MCF 10A (cell line): ENCODE measurements at regions not wholly inside any gene's neighbourhood (a gene's known extent, or its start where the extent isn't known, plus 50 kb on each side); places are given as distances from the start of the nearest gene placed in this dataset.

Experiments
- BruUV-seq: library from RNA; stranded (reverse); fragments of 400-500 nt; replicated peaks from 2 replicates; lab custom pipeline; 2021; lab: Mats Ljungman, UMichigan
- CTCF ChIA-PET: fragments of 300-600 bp; sonication (Branson Sonifier 250); formaldehyde crosslinking; extraction: SDS; loops from one replicate; lab custom pipeline; 2021; ENCODE audit warnings: antibody characterized with exemption, inconsistent platforms; lab: Yijun Ruan, JAX
- POLR2A ChIA-PET: fragments of 300-600, 350-650 bp; sonication (Branson Sonifier 250); formaldehyde crosslinking; extraction: SDS; loops from one replicate; lab custom pipeline; 2020; ENCODE audit warnings: antibody characterized with exemption, inconsistent platforms; lab: Yijun Ruan, JAX
- DNase-seq: peaks from one replicate; pipeline ENCODE4 v3.0.0-alpha.2; 2018; ENCODE audit not compliant: unreplicated experiment
- H3K27ac Mint-ChIP-seq: one replicate; pipeline ENCODE4 v1.8.0; 2022; ENCODE audit warnings: mild to moderate bottlenecking, low read depth, mixed read lengths; ENCODE audit not compliant: unreplicated experiment
- H3K27me3 Mint-ChIP-seq: one replicate; pipeline ENCODE4 v1.8.0; 2022; ENCODE audit warnings: mixed read lengths; ENCODE audit not compliant: insufficient read depth, unreplicated experiment
- H3K36me3 Mint-ChIP-seq: one replicate; pipeline ENCODE4 v1.8.0; 2022; ENCODE audit warnings: mild to moderate bottlenecking, moderate library complexity, mixed read lengths; ENCODE audit not compliant: insufficient read depth, unreplicated experiment
- H3K4me1 Mint-ChIP-seq: one replicate; pipeline ENCODE4 v1.8.0; 2022; ENCODE audit warnings: mixed read lengths; ENCODE audit not compliant: insufficient read depth, unreplicated experiment
- H3K4me3 Mint-ChIP-seq: one replicate; pipeline ENCODE4 v1.8.0; 2022; ENCODE audit warnings: mild to moderate bottlenecking, moderate library complexity, mixed read lengths; ENCODE audit not compliant: unreplicated experiment
- H3K9me3 Mint-ChIP-seq: one replicate; pipeline ENCODE4 v1.8.0; 2022; ENCODE audit warnings: mixed read lengths; ENCODE audit not compliant: unreplicated experiment
- CTCF ChIP-seq: fragments of 200-600 bp; IDR thresholded peaks from one replicate; pipeline ENCODE4 v1.8.0; 2022; ENCODE audit warnings: antibody characterized with exemption, mild to moderate bottlenecking; ENCODE audit not compliant: unreplicated experiment
- intact Hi-C: fragments of 100-400 bp; cut with micrococcal nuclease; formaldehyde crosslinking; loops from 2 replicates; pipeline ENCODE4 v1.14.1; 2022

GRCh38 chr5:111572561-111572960 is 60.2 kb upstream of the STARD4 start:
- POLR2A ChIA-PET = interaction anchor here (0.6 kb wide), 1 partner anchor 69 kb away, joined by 3 read pairs; no protein-coding TSS in a partner anchor
- Mint-ChIP-seq H3K9me3 (peaks cover 16% of the 10 kb centered on the region), H3K27ac (no peak overlapping the region), H3K4me3 (no peak overlapping the region), H3K36me3 (no peaks in the 10 kb centered on the region), H3K4me1 (no peaks in the 10 kb centered on the region), H3K27me3 (no peaks in the 10 kb centered on the region)
- no TSS peak for BruUV-seq
- DNase-seq = no peak
- intact Hi-C loops = no loop called here
- no peak for TF ChIP-seq CTCF
- CTCF ChIA-PET = no interaction called here

- TF ChIP-seq CTCF = no peak
- H3K4me3 Mint-ChIP-seq = no peak overlapping the region
- no peaks in the 10 kb centered on the region for H3K9me3 Mint-ChIP-seq
- ChIA-PET POLR2A (interaction anchor here (0.5 kb wide), 1 partner anchor 15 kb away, joined by 3 read pairs; no protein-coding TSS in a partner anchor), CTCF (interaction anchor here (0.8 to 2.3 kb wide), 3 partner anchors 10 to 108 kb away, joined by 3 to 7 read pairs (median 6); no protein-coding TSS in a partner anchor)
- no peaks in the 10 kb centered on the region for H3K4me1 Mint-ChIP-seq
- DNase-seq = no peak
- intact Hi-C loops = no loop called here
- no peak overlapping the region for H3K27ac Mint-ChIP-seq
- no TSS peak for BruUV-seq
- H3K36me3 Mint-ChIP-seq = no peaks in the 10 kb centered on the region
- H3K27me3 Mint-ChIP-seq = no peaks in the 10 kb centered on the region
Observed at GRCh38 chr5:111563031-111563822, 50.9 kb upstream of the STARD4 start.

DNA sequence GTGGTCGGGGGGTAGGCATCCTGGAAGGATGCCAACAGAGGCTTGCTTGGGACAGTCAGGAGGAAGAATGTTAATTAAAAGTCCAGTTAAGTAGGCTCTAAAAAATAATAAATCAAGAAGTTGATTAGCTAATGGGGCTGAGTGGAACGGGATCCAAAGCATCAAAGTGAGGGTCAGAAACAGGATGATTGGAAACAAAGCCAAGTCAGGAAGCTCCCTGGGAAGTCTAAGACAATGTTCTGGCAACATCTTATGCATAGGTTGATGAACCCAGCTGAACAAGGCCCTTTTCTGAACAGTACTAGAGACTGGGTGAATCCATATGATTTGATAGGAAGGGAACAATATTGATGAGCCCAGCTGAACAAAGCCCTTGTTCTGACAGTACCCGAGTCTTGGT is 50.2 kb upstream of the STARD4 start:
- Mint-ChIP-seq H3K4me1 (no peaks in the 10 kb centered on the region), H3K27ac (no peak overlapping the region), H3K27me3 (no peaks in the 10 kb centered on the region), H3K9me3 (no peaks in the 10 kb centered on the region), H3K4me3 (no peak overlapping the region), H3K36me3 (no peaks in the 10 kb centered on the region)
- no peak for DNase-seq
- TF ChIP-seq CTCF = no peak
- ChIA-PET POLR2A (interaction anchor here (0.8 kb wide), 1 partner anchor 12 kb away, joined by 3 read pairs; no protein-coding TSS in a partner anchor), CTCF (interaction anchor here (0.8 to 2.3 kb wide), 3 partner anchors 9 to 109 kb away, joined by 3 to 7 read pairs (median 6); no protein-coding TSS in a partner anchor)
- BruUV-seq = no TSS peak
- intact Hi-C loops = no loop called here
